Common myeloid progenitor, CD34-positive (primary cell): ENCODE measurements at regions not wholly inside any gene's neighbourhood (a gene's known extent, or its start where the extent isn't known, plus 50 kb on each side); places are given as distances from the start of the nearest gene placed in this dataset.

ENCODE experiments used
- CTCF ChIA-PET: fragments of 350-600 bp; sonication (Branson Sonifier 250); formaldehyde crosslinking; loops from one replicate; lab custom pipeline; 2021; ENCODE audit warnings: antibody characterized with exemption; lab: Charles Lee
- POLR2A ChIA-PET: fragments of 350-600 bp; sonication (Branson Sonifier 250); formaldehyde crosslinking; loops from one replicate; lab custom pipeline; 2021; ENCODE audit warnings: antibody characterized with exemption; lab: Charles Lee
- DNase-seq, 3 donors: peaks; one replicate each; pipeline versions ENCODE4 v3.0.0 to v3.0.0-alpha.2; 2013
- H3K27ac ChIP-seq, 2 experiments: 1 replicate in 1 of 2; 2 replicates in 1 of 2; pipeline ENCODE4 v1.7.0; 2013; ENCODE audit warnings: inconsistent platforms in 2 of 2, low read length in 2 of 2, mild to moderate bottlenecking in 2 of 2, low read depth in 1 of 2, moderate library complexity in 1 of 2; ENCODE audit not compliant: severe bottlenecking in 2 of 2, insufficient read depth in 1 of 2, poor library complexity in 1 of 2
- H3K27me3 ChIP-seq, 5 experiments: replicated peaks in 2 of 5; 1 replicate in 3 of 5; 2 replicates in 2 of 5; pipeline versions ENCODE4 v1.6.1 to v1.7.0; 2013; ENCODE audit warnings: low read length in 4 of 5, mild to moderate bottlenecking in 2 of 5, moderate library complexity in 2 of 5, inconsistent platforms in 1 of 5; ENCODE audit not compliant: insufficient read depth in 5 of 5, control insufficient read depth in 4 of 5
- H3K36me3 ChIP-seq, 4 experiments: 1 replicate in 2 of 4; 2 replicates in 2 of 4; pipeline versions ENCODE4 v1.6.1 to v1.7.0; 2013; ENCODE audit warnings: low read length in 3 of 4, control low read depth in 1 of 4, mild to moderate bottlenecking in 1 of 4; ENCODE audit not compliant: control insufficient read depth in 4 of 4, insufficient read depth in 4 of 4
- H3K4me1 ChIP-seq, 4 experiments: 1 replicate in 3 of 4; 2 replicates in 1 of 4; pipeline versions ENCODE4 v1.6.1 to v1.7.1; 2013; ENCODE audit warnings: low read length in 3 of 4, mild to moderate bottlenecking in 3 of 4, control low read depth in 1 of 4, inconsistent platforms in 1 of 4, moderate library complexity in 1 of 4; ENCODE audit not compliant: control insufficient read depth in 4 of 4, insufficient read depth in 4 of 4; ENCODE audit errors: control extremely low read depth in 1 of 4
- H3K4me3 ChIP-seq, 7 experiments: 1 replicate in 4 of 7; 2 replicates in 3 of 7; pipeline versions ENCODE4 v1.5.1 to v1.7.0; 2013; ENCODE audit warnings: mild to moderate bottlenecking in 7 of 7, low read length in 6 of 7, moderate library complexity in 6 of 7, inconsistent platforms in 2 of 7, low read depth in 2 of 7, control low read depth in 1 of 7; ENCODE audit not compliant: insufficient read depth in 4 of 7, control insufficient read depth in 1 of 7; ENCODE audit errors: extremely low read depth in 1 of 7
- H3K9me3 ChIP-seq, 5 experiments: 1 replicate in 4 of 5; 2 replicates in 1 of 5; pipeline versions ENCODE4 v1.6.1 to v1.7.1; 2013; ENCODE audit warnings: low read length in 4 of 5, mild to moderate bottlenecking in 2 of 5, inconsistent platforms in 1 of 5, low read depth in 1 of 5, moderate library complexity in 1 of 5; ENCODE audit not compliant: control insufficient read depth in 4 of 5, insufficient read depth in 2 of 5; ENCODE audit errors: control extremely low read depth in 1 of 5
- WGBS: methylation state at CpG from one replicate; pipeline ENCODE4 v1.1.5; 2013; ENCODE audit not compliant: insufficient coverage; 5-methylcytosine and 5-hydroxymethylcytosine counted together

GRCh38 chr7:53917637-53918036 is 624.5 kb upstream of the VSTM2A start:
- H3K36me3 ChIP-seq = no peaks in the 10 kb centered on the region
- CTCF ChIA-PET = no interaction called here
- DNase-seq = no peak
- H3K9me3 ChIP-seq = no peaks in the 10 kb centered on the region
- H3K4me3 ChIP-seq = no peak overlapping the region
- POLR2A ChIA-PET = no interaction called here
- H3K27me3 ChIP-seq = no peaks in the 10 kb centered on the region
- WGBS = 100% methylated on average over 3 of the region's 5 CpGs
- no peak overlapping the region for H3K27ac ChIP-seq
- no peaks in the 10 kb centered on the region for H3K4me1 ChIP-seq

- no peaks in the 10 kb centered on the region for H3K9me3 ChIP-seq
- no peaks in the 10 kb centered on the region for H3K4me1 ChIP-seq
- H3K4me3 ChIP-seq = no peak overlapping the region
- H3K36me3 ChIP-seq = no peaks in the 10 kb centered on the region
- DNase-seq = no peak
- H3K27ac ChIP-seq = no peak overlapping the region
- WGBS = 91% methylated on average over 5 of the region's 5 CpGs
- ChIA-PET POLR2A (no interaction called here), CTCF (no interaction called here)
- H3K27me3 ChIP-seq = no peaks in the 10 kb centered on the region
Measured at GRCh38 chr7:53920011-53920410, 622.2 kb upstream of the VSTM2A start.

- Histone ChIP-seq H3K4me3 (no peak overlapping the region), H3K36me3 (no peaks in the 10 kb centered on the region), H3K27me3 (no peaks in the 10 kb centered on the region), H3K9me3 (no peaks in the 10 kb centered on the region), H3K27ac (no peak overlapping the region), H3K4me1 (no peaks in the 10 kb centered on the region)
- ChIA-PET POLR2A (no interaction called here), CTCF (no interaction called here)
- WGBS = 80% methylated on average over 1 of the region's 3 CpGs
- no peak for DNase-seq
Measured at GRCh38 chr7:53940483-53940882, 601.7 kb upstream of the VSTM2A start.

- Histone ChIP-seq H3K4me1 (no peaks in the 10 kb centered on the region), H3K36me3 (no peaks in the 10 kb centered on the region), H3K27ac (no peak overlapping the region), H3K9me3 (no peaks in the 10 kb centered on the region), H3K4me3 (no peak overlapping the region), H3K27me3 (no peaks in the 10 kb centered on the region)
- ChIA-PET CTCF (no interaction called here), POLR2A (no interaction called here)
- DNase-seq = no peak
- 90% methylated on average over 2 of the region's 6 CpGs for WGBS
Measured at GRCh38 chr7:53947732-53948131, 594.4 kb upstream of the VSTM2A start.

GRCh38 chr7:53965716-53966115 is 576.5 kb upstream of the VSTM2A start:
- POLR2A ChIA-PET = no interaction called here
- CTCF ChIA-PET = no interaction called here
- Histone ChIP-seq H3K4me3 (no peak overlapping the region), H3K9me3 (no peaks in the 10 kb centered on the region), H3K36me3 (no peaks in the 10 kb centered on the region), H3K27ac (no peak overlapping the region), H3K27me3 (no peaks in the 10 kb centered on the region), H3K4me1 (no peaks in the 10 kb centered on the region)
- WGBS = 100% methylated on average over 1 of the region's 3 CpGs
- DNase-seq = no peak

GRCh38 chr7:53983480-53983879 is 558.7 kb upstream of the VSTM2A start:
- CTCF ChIA-PET = no interaction called here
- POLR2A ChIA-PET = no interaction called here
- no peaks in the 10 kb centered on the region for H3K4me1 ChIP-seq

GRCh38 chr7:53984776-53985175 is 557.4 kb upstream of the VSTM2A start:
- no peaks in the 10 kb centered on the region for H3K27me3 ChIP-seq
- CTCF ChIA-PET = no interaction called here
- H3K9me3 ChIP-seq = peaks cover 0 to 2% (median 0%) of the 10 kb centered on the region in 5 experiments
- no peak overlapping the region for H3K4me3 ChIP-seq
- POLR2A ChIA-PET = no interaction called here
- no peaks in the 10 kb centered on the region for H3K36me3 ChIP-seq
- no peak for DNase-seq
- no peak overlapping the region for H3K27ac ChIP-seq
- 78% methylated on average over 4 of the region's 4 CpGs for WGBS
- no peaks in the 10 kb centered on the region for H3K4me1 ChIP-seq

More at GRCh38 chr7:53983480-53983879, 558.7 kb upstream of the VSTM2A start:
- Histone ChIP-seq H3K36me3 (no peaks in the 10 kb centered on the region), H3K9me3 (peaks cover 0 to 2% (median 0%) of the 10 kb centered on the region in 5 experiments), H3K4me3 (no peak overlapping the region), H3K27ac (no peak overlapping the region), H3K27me3 (no peaks in the 10 kb centered on the region)
- WGBS = 66% methylated on average over 2 of the region's 2 CpGs
- no peak for DNase-seq
